ENCODE measurements at regions not wholly inside any gene's neighbourhood (a gene's known extent, or its start where the extent isn't known, plus 50 kb on each side); places are given as distances from the start of the nearest gene placed in this dataset.
A peak's percentile ranks its signal among the peaks of the same experiment; 100 is the strongest.
"Not testable (repeated sequence)": the region's sequence is repeated elsewhere in the genome, so short reads cannot be mapped to it uniquely, and the experiment has no call there.

- intact Hi-C loops (cut with DNase I) = no loop called here
These were observed 109.8 kb upstream of the TRIM2 start for GRCh38 chr4:153094435-153094834.

GRCh38 chr4:153095448-153096204 is 108.6 kb upstream of the TRIM2 start:
- no peak for DNase-seq (ENCODE audit: low spot score)

More at GRCh38 chr4:153094435-153094834, 109.8 kb upstream of the TRIM2 start:
- no peak for DNase-seq (ENCODE audit: low spot score)

GRCh38 chr4:153096344-153096743 is 107.9 kb upstream of the TRIM2 start:
- intact Hi-C loops (cut with DNase I) = no loop called here

More at GRCh38 chr4:153095448-153096204, 108.6 kb upstream of the TRIM2 start:
- intact Hi-C loops (cut with DNase I) = no loop called here

DNA sequence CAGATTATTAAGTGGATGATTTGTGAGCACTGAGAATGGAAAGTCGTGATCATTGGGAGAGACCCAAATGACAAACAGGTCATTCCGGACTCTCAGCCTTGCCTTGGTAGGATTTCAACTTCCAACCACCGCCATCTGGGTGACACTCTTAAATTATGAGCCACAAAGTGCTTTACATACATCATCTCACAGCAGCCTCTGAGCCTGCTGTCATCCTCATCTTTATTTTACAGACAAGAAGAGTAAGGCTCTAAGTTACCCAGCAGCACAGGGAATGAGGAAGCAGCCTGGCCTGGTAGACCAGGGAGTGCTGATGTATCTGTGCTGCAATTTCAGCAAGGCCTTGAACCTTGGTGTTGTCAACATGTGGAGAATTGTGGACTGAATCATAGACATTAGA is 105.8 kb upstream of the TRIM2 start:
- intact Hi-C loops (cut with DNase I) = no loop called here
- DNase-seq (ENCODE audit: low spot score) = no peak

More at GRCh38 chr4:153096344-153096743, 107.9 kb upstream of the TRIM2 start:
- DNase-seq (ENCODE audit: low spot score) = no peak

DNA sequence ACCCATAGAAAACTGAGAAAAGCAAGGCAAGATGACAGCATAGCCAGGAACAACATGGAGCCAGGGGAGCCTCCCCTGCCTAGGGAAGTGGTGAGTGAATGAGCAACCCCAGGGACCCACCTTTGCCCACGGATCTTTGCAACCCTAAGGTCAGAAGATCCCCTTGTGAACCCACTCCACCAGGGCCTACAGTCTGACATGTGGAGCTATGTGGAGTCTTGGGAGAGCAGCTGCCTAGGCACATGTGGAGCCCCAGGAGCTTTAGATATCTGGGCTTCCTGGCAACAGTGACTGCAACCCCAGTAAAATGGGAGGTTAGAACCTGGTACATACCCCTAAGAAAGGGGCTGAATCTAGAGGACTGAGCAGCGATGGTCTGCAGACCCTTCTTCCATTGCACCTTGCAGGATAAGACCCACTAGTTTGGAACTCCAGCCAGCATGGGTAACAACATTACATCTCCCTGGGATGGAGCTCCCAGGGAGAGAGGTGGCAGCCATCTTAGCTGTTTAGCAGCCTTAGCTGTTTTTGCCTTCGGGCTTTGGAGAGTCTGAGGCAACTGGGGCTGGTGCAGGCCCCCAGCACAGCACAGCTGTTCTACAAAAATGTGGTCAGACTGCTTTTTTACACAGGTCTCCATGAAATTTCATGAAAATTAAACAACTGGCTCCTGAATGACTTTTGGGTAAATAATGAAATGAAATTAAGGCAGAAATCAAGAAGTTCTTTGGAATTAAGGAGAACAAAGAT is 104.7 kb upstream of the TRIM2 start:
- intact Hi-C loops (cut with DNase I) = no loop called here
- DNase-seq (ENCODE audit: low spot score) = peak; percentile 35

DNA sequence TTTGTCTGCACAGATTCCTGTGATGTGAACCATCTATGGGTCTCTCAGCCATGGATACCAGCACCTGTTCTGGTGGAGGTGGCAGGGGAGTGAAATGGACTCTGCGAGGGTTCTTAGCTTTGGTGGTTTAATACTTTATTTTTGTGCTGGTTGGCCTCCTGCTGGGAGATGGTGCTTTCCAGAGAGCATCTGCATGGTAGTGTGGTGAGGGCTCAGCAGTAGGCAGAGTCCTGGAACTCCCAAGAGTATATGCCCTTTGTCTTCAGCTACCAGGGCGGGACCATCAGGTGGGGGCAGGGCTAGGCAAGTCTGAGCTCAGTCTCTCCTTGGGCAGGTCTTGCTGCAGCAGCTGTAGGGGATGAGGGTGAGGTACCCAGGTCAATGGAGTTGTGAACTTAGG is 97.5 kb upstream of the TRIM2 start:
- peak; percentile 56 for DNase-seq (ENCODE audit: low spot score)
- intact Hi-C loops (cut with DNase I) = not testable (repeated sequence)

- intact Hi-C loops (cut with DNase I) = no loop called here
- DNase-seq (ENCODE audit: low spot score) = peak; percentile 58
These were observed 97.0 kb upstream of the TRIM2 start for GRCh38 chr4:153107246-153107645.

- no peak for DNase-seq (ENCODE audit: low spot score)
- intact Hi-C loops (cut with DNase I) = no loop called here
These were observed 94.9 kb upstream of the TRIM2 start for GRCh38 chr4:153109296-153109849.

DNA sequence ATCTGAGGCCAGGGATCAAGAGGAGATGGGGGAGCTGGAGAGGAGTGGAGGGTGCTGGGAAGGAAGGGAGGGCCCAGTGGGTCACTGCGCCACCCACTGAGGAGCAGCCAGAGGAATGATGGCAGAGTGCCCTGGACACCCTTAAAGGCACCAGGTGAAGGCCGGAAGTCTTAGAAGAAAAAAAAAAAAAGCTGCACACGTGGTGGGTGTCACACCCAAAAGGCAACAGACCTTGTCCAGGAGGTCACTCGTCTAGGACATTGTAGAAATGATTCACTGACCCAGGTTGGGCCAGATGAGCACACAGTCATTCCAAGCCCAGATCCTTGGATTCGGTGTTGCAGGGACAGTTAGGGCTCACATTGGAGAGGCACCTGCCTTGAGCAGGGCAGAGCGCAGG is 93.5 kb upstream of the TRIM2 start:
- intact Hi-C loops (cut with DNase I) = loop anchor here in 1 of 2 donors (10.0 kb wide), 1 partner anchor 266 kb away; no protein-coding TSS in a partner anchor
- DNase-seq (ENCODE audit: low spot score) = peak; percentile 2

DNA sequence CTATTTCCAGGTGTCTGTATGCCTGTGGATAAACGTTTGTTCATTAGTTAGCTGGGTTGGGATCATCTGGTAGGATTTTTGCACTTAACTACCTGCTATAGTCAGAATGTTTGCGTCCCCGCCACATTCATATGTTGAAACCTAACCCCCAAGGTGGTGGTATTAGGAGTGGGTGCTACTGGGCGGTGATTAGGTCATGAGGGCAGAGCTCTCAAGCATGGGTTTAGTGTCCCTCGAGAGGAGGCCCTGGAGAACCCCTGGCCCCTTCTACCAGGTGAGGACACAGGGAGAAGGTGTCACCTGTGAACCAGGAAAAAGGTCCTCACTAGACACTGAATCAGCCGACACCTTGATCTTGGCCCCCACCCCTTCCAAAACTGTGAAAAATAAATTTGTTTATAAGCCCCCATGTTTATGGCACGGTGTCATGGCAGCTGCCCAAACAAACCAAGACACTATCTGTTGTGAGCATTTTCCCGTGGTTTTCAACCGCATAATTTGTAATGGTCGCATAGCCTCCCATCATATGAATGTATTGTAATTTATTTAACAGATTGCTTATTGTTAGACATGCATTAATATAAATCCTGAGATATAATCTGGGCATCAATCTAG is 92.7 kb upstream of the TRIM2 start:
- peak; percentile 15 for DNase-seq (ENCODE audit: low spot score)
- intact Hi-C loops (cut with DNase I) = loop anchor here in 1 of 2 donors (10.0 kb wide), 1 partner anchor 267 kb away; no protein-coding TSS in a partner anchor

GRCh38 chr4:153112041-153112441 is 92.2 kb upstream of the TRIM2 start:
- intact Hi-C loops (cut with DNase I) = loop anchor here in 1 of 2 donors (10.0 kb wide), 1 partner anchor 267 kb away; no protein-coding TSS in a partner anchor
- peak; percentile 41 for DNase-seq (ENCODE audit: low spot score)

- DNase-seq (ENCODE audit: low spot score) = peak; percentile 19
- intact Hi-C loops (cut with DNase I) = loop anchor here in 1 of 2 donors (10.0 kb wide), 1 partner anchor 268 kb away; no protein-coding TSS in a partner anchor
These were observed 91.0 kb upstream of the TRIM2 start for GRCh38 chr4:153113061-153113837.

- DNase-seq (ENCODE audit: low spot score) = peak; percentile 63
- intact Hi-C loops (cut with DNase I) = loop anchor here in 1 of 2 donors (10.0 kb wide), 1 partner anchor 269 kb away; no protein-coding TSS in a partner anchor
These were observed 90.5 kb upstream of the TRIM2 start for GRCh38 chr4:153113838-153114105.

GRCh38 chr4:153114771-153115321 is 89.4 kb upstream of the TRIM2 start:
- intact Hi-C loops (cut with DNase I) = loop anchor here in 1 of 2 donors (10.0 kb wide), 1 partner anchor 270 kb away; no protein-coding TSS in a partner anchor
- peak; percentile 76 for DNase-seq (ENCODE audit: low spot score)

GRCh38 chr4:153115322-153116290 is 88.6 kb upstream of the TRIM2 start:
- intact Hi-C loops (cut with DNase I) = loop anchor here in 1 of 2 donors (10.0 kb wide), 1 partner anchor 271 kb away; no protein-coding TSS in a partner anchor
- peak; percentile 75 for DNase-seq (ENCODE audit: low spot score)

GRCh38 chr4:153116291-153116680 is 88.0 kb upstream of the TRIM2 start:
- intact Hi-C loops (cut with DNase I) = loop anchor here in 1 of 2 donors (10.0 kb wide), 1 partner anchor 271 kb away; no protein-coding TSS in a partner anchor
- DNase-seq (ENCODE audit: low spot score) = no peak

- intact Hi-C loops (cut with DNase I) = loop anchor here in 1 of 2 donors (10.0 kb wide), 1 partner anchor 272 kb away; no protein-coding TSS in a partner anchor
- peak; percentile 25 for DNase-seq (ENCODE audit: low spot score)
These were observed 87.4 kb upstream of the TRIM2 start for GRCh38 chr4:153116801-153117200.
